HG02798 (cell line): ENCODE measurements at regions not wholly inside any gene's neighbourhood (a gene's known extent, or its start where the extent isn't known, plus 50 kb on each side); places are given as distances from the start of the nearest gene placed in this dataset.
"Not testable (repeated sequence)": the region's sequence is repeated elsewhere in the genome, so short reads cannot be mapped to it uniquely, and the experiment has no call there.

Experiments
- ATAC-seq: cut with Tn5 transposase; IDR thresholded peaks from one replicate; pipeline ENCODE4 v1.9.1; 2021; ENCODE audit warnings: mild to moderate bottlenecking; ENCODE audit not compliant: unreplicated experiment, poor library complexity

DNA sequence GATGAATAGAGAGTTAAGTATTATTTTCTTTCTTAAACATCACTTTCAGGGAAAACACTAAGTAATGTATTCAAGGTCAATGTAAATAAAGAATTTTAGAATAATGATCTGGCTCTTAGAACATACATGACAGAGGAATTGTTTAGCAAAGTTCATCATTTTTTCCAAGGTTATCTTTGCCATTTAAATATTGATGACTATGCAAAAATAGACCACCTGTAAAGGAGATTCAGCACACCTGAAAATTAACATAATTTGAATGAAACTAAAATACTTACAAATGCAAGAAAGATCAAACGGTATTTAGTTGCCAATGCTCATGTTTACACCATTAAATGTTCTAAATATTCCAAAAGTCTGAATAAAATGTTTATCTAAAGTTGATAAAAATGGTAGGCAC, 782.6 kb upstream of the CHORDC1 start:
- ATAC-seq: no peak

DNA sequence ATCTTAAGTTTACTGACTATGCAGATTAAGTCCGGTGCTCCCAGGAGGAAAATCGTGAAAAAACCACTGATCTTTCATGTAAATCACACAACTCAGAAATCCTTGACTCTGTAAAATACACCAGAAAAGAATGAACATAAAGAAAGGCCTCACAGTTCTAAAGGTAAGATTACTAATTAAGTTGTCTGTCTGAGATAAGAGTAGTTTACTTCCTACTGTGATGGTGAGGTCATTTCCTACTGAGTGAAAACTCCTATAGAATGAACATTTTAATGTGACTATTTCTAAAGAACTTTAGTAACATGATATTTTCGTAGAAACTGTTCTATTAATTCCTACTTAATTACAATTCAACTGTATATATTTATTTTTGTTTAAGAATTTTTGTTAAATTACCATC, 774.4 kb upstream of the CHORDC1 start:
- no peak for ATAC-seq

- ATAC-seq: not testable (repeated sequence)
Observed at GRCh38 chr11:90972159-90972558, 749.3 kb upstream of the CHORDC1 start.

DNA sequence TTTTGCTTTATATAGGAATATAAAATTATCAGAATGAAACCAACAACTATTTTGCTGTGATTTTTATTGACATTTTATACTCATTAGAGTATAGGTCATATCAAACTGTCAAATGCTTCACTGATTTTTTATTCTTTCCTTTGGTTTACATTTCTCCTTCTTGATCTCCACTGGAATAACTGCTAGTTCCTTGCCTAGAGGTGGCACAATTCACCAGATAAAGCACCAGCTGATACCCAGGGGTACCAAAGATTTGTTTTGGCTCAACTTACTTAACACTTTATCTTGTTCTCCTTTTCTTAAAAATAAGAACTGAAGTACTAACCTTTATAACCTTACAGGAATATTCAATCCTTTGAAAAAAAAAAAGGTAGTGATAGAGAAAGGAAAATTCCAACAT, 725.1 kb upstream of the CHORDC1 start:
- ATAC-seq: no peak

- no peak for ATAC-seq
Observed at GRCh38 chr11:90930252-90930651, 707.4 kb upstream of the CHORDC1 start.

DNA sequence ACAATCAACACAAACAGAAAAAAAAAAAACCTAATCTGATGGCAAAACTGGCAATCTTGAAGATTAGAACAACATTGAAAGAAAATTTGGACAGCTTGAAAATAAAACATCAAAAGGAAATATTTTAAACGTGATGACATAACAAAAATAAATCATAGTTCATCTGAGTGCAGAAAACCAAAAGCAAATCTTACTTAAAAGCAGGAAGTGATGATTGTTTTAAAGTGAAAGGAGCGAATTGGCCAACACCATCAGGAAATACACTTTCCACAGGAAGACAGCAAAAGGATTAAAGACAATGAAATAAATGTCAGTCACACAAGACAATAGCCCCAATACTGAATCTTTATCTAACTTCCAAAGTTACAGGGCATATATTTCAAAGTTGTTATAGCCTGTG, 696.5 kb upstream of the CHORDC1 start:
- ATAC-seq: no peak

- no peak for ATAC-seq
Observed at GRCh38 chr11:90916706-90917105, 693.9 kb upstream of the CHORDC1 start.

DNA sequence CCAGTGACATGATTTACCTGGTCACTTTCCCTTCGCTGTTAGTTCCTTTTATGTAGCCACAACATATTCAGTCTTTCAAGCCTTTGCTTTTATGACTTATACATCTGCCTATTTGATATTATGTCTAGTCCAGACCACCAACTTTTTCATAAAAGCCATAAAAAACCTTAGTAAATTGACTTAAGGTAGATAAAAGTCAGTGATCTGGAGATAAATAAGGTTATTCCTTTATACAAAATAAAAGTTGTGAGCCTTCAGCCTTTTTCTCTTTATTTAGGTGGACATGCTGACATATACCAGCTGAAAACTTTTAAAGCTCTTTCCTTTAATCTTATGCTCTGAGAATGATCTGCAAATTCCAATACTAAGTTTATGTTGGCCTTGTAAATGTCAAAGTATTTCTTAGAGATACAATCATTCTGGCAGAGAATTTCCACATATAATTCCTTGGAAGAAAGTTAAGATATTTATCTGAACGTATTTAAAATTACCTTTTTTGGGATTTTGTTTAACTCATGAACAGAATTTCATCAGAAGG, 690.4 kb upstream of the CHORDC1 start:
- ATAC-seq: no peak

DNA sequence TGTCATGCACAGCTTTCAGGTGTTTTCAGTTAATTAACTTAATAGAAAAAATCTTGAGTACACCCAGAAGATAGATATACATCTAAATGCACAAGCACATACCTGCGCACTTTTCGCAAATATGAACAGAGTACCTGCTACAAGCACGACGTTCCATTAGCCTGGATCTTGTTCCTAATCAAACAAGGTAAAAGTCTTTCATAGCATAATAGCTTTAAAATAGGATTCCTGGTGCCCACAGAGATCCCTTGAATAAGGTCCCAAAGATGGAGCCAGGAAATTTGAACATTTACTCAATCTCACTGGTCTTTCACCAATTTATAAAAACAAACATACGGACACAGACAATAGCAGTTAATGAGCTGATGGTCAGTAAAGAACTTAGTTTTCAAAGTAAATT, 689.8 kb upstream of the CHORDC1 start:
- no peak for ATAC-seq

DNA sequence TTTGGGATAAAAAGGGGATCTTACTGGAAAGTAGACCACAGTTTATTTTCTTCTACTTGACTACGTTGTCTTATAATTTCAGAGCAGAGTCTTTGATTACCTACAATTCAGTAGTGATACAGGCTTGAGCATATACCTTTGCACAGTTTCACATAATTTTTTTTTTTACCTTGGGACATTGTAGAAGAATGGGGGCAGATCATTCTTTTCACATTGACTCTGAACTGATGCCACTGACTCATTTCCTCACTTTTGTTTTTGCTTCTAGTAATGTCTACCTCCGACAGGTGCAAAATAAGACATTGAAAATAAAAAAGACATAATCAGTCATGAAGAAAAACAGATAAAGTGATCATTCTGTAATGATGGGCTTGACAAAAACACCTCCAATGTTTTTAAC, 688.3 kb upstream of the CHORDC1 start:
- ATAC-seq: no peak

- no peak for ATAC-seq
Observed at GRCh38 chr11:90908074-90908473, 685.2 kb upstream of the CHORDC1 start.

DNA sequence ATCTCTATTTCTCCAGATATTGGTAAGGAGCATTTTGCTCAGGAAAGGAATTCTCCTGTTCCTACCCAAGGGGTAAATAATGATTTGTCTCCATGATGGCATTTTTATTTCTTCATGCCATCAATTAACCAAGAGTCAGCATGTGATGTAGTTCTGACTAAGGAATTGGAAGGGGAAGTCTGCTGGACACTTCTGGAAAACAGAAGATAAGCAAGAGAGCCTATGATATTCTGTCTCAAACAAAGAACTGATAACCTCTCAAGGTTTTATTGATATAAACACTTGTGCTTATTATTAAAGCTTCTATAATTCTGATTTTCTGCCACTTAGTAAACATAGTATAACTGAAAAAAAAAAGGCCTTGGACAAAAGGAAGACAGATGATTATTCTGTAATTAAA, 673.0 kb upstream of the CHORDC1 start:
- no peak for ATAC-seq

GRCh38 chr11:90890347-90890746, 667.5 kb upstream of the CHORDC1 start:
- no peak for ATAC-seq

DNA sequence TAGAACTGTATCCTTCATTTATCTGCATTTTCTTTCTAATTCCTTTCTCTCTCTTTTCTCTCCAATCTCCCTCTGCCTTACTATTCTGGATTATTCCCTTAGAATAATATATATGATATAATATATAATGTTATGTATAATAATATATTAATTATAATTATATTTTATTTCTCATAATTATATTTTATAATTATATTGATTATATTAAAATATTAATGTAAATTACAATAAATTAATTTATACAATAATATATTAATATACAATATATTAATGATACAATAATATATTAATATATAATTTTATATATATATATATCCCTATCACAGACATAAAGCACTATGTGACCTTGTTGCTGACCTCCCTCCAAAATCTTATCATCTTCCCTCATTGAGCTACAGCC, 661.3 kb upstream of the CHORDC1 start:
- no peak for ATAC-seq

DNA sequence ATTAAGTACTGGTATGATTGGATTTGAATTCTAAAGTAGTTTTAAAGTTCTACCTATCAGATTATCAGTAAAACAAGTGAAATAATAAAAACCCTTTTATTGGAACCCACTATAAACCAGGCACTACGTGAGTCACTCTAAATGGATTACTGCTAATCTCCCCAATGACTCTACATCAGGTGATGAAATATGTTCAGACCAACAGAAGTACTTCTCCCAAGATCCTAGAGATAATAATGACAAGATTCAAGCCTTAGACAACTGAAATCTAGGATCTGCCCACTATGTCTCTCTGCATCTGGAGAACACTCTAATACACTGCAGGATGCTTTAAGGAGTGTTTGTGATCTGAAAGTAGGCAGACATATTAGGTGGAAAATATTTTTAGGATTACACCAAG, 652.1 kb upstream of the CHORDC1 start:
- no peak for ATAC-seq

- no peak for ATAC-seq
Observed at GRCh38 chr11:90874281-90874680, 651.4 kb upstream of the CHORDC1 start.

DNA sequence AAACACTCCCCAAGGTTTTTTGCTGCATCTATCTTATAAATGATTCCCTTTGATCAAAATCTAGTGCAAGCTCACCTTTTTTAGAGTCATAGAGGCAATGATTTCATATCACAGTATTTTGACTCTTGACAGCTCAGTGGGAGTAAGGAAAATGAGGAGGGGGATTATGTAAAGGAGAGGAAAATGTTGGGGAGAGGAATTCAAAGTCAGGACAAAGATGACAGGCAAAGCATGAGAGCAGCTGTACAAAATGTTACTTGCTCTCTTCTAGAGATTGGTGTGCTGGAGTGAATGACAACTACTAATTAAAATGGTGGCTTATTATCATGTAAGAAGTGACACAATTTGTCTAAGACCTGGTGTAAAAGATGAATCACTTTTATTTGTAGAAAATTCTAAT, 644.6 kb upstream of the CHORDC1 start:
- no peak for ATAC-seq

GRCh38 chr11:90856790-90857189, 633.9 kb upstream of the CHORDC1 start:
- ATAC-seq: no peak

- ATAC-seq: no peak
Observed at GRCh38 chr11:90855531-90855930, 632.7 kb upstream of the CHORDC1 start.

- ATAC-seq: no peak
Observed at GRCh38 chr11:90851196-90851595, 628.3 kb upstream of the CHORDC1 start.

DNA sequence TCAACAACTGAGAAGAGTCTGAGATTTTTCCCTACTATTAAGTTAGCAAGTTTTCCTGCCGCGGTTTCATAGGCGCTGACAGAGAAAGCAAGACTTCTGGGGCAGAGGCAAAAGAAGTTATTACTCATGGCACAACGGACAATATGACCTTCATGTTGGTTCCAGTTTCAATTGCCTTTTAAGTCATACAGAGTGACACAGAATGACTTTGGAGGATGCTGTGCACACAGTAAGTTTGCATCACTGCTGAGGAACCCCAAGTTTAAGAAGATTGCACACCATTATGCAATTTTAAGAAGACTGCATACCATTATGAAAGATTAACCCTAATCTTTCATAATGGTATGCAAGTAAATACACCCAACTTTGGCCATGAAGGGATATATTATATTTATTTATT, 626.5 kb upstream of the CHORDC1 start:
- ATAC-seq: no peak

DNA sequence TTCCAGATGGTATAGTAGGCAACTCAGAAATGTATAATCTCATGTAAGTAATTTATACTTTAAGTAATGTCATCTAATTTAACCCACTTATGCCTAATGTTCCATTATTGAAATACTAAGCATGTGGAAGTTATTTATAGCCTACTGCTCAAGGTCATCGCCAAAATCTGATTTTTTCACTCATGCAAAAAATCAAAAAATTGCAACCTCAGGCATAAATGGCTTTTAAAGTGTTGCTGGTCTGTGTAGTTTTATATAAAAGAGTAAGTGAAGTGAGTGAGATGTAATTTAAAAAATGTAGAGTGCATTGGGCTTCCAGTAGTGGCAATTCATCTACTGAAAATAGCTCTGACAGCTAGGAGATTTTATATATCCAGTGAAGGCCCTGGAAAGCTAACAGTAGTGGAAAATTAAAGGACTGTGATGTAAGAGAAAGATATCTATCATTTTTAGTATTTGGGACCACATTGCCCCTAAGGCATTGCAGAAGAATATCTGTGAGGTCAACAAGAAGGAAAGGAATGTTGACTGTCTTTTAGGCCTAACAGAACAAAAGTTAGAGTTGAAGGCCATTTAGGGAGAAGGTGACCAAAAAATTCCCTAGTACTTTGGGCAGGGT, 624.5 kb upstream of the CHORDC1 start:
- ATAC-seq: no peak

GRCh38 chr11:90846628-90847027, 623.8 kb upstream of the CHORDC1 start:
- no peak for ATAC-seq
